ENCODE measurements at regions not wholly inside any gene's neighbourhood (a gene's known extent, or its start where the extent isn't known, plus 50 kb on each side); places are given as distances from the start of the nearest gene placed in this dataset.
A peak's percentile ranks its signal among the peaks of the same experiment; 100 is the strongest.
"Not testable (repeated sequence)": the region's sequence is repeated elsewhere in the genome, so short reads cannot be mapped to it uniquely, and the experiment has no call there.

- H2AK5ac ChIP-seq (ENCODE audit: low read length) = no peak overlapping the region
- H3K4ac ChIP-seq (ENCODE audit: low read depth, low read length) = no peak overlapping the region
- H3K27me3 ChIP-seq (ENCODE audit: insufficient read depth, low read length, poor library complexity) = no peaks in the 10 kb centered on the region
- peak; percentile 2 for DNase-seq
- no peaks in the 10 kb centered on the region for H3K79me1 ChIP-seq (ENCODE audit: low read length)
- H4K8ac ChIP-seq (ENCODE audit: low read depth, low read length) = no peak overlapping the region
- no peak overlapping the region for H3K4me3 ChIP-seq (ENCODE audit: low read length)
- no peak overlapping the region for H3K27ac ChIP-seq (ENCODE audit: low read depth, low read length)
- no peak overlapping the region for H3K18ac ChIP-seq (ENCODE audit: low read length)
- H2BK120ac ChIP-seq (ENCODE audit: low read depth, low read length) = no peak overlapping the region
- no peaks in the 10 kb centered on the region for H3K79me2 ChIP-seq (ENCODE audit: control insufficient read depth, insufficient read depth, low read length)
- H3K4me2 ChIP-seq (ENCODE audit: low read length) = no peak overlapping the region
- no peak overlapping the region for H2BK15ac ChIP-seq (replicated peaks; ENCODE audit: low read depth)
- no peak overlapping the region for H3K56ac ChIP-seq (ENCODE audit: low read length)
- H2BK5ac ChIP-seq (ENCODE audit: low read length) = no peak overlapping the region
- no peaks in the 10 kb centered on the region for H3K36me3 ChIP-seq (ENCODE audit: control insufficient read depth, insufficient read depth, low read length)
- H4K5ac ChIP-seq (ENCODE audit: low read length) = no peak overlapping the region
- H3K9ac ChIP-seq (ENCODE audit: low read length) = no peak overlapping the region
- WGBS (ENCODE audit: extremely low coverage, insufficient coverage, low lambda C conversion rate) = no CpG with 5 or more reads among the region's 1 CpG
- no peak overlapping the region for H3K23ac ChIP-seq (ENCODE audit: low read length)
- H3K4me1 ChIP-seq (ENCODE audit: control insufficient read depth, low read depth, low read length) = no peaks in the 10 kb centered on the region
Observed at GRCh38 chr1:78743626-78744025, 94.0 kb downstream of the IFI44 start.

- Histone ChIP-seq H3K4ac (ENCODE audit: low read depth, low read length) (no peak overlapping the region), H2BK120ac (ENCODE audit: low read depth, low read length) (no peak overlapping the region), H2AK5ac (ENCODE audit: low read length) (no peak overlapping the region), H2BK5ac (ENCODE audit: low read length) (no peak overlapping the region), H3K4me3 (ENCODE audit: low read length) (no peak overlapping the region), H3K18ac (ENCODE audit: low read length) (no peak overlapping the region), H3K79me2 (ENCODE audit: control insufficient read depth, insufficient read depth, low read length) (no peaks in the 10 kb centered on the region), H3K56ac (ENCODE audit: low read length) (no peak overlapping the region), H4K5ac (ENCODE audit: low read length) (no peak overlapping the region), H4K8ac (ENCODE audit: low read depth, low read length) (no peak overlapping the region), H3K4me1 (ENCODE audit: control insufficient read depth, low read depth, low read length) (no peaks in the 10 kb centered on the region), H3K4me2 (ENCODE audit: low read length) (no peak overlapping the region), H3K79me1 (ENCODE audit: low read length) (no peaks in the 10 kb centered on the region), H3K9ac (ENCODE audit: low read length) (no peak overlapping the region), H2BK15ac (replicated peaks; ENCODE audit: low read depth) (no peak overlapping the region), H3K23ac (ENCODE audit: low read length) (no peak overlapping the region), H3K27ac (ENCODE audit: low read depth, low read length) (no peak overlapping the region), H3K27me3 (ENCODE audit: insufficient read depth, low read length, poor library complexity) (no peaks in the 10 kb centered on the region), H3K36me3 (ENCODE audit: control insufficient read depth, insufficient read depth, low read length) (no peaks in the 10 kb centered on the region)
- DNase-seq = no peak
Observed at GRCh38 chr1:78745111-78745510, 95.5 kb downstream of the IFI44 start.

- not testable (repeated sequence) for H3K18ac ChIP-seq (ENCODE audit: low read length); H3K4me1 ChIP-seq (ENCODE audit: control insufficient read depth, low read depth, low read length); H3K79me2 ChIP-seq (ENCODE audit: control insufficient read depth, insufficient read depth, low read length); H3K79me1 ChIP-seq (ENCODE audit: low read length); H2BK15ac ChIP-seq (replicated peaks; ENCODE audit: low read depth); H3K27me3 ChIP-seq (ENCODE audit: insufficient read depth, low read length, poor library complexity); H3K27ac ChIP-seq (ENCODE audit: low read depth, low read length); H2BK5ac ChIP-seq (ENCODE audit: low read length); H2AK5ac ChIP-seq (ENCODE audit: low read length); H2BK120ac ChIP-seq (ENCODE audit: low read depth, low read length); H3K36me3 ChIP-seq (ENCODE audit: control insufficient read depth, insufficient read depth, low read length); H3K4ac ChIP-seq (ENCODE audit: low read depth, low read length); H4K8ac ChIP-seq (ENCODE audit: low read depth, low read length); H3K4me3 ChIP-seq (ENCODE audit: low read length); H4K5ac ChIP-seq (ENCODE audit: low read length); DNase-seq; H3K4me2 ChIP-seq (ENCODE audit: low read length); H3K56ac ChIP-seq (ENCODE audit: low read length); H3K23ac ChIP-seq (ENCODE audit: low read length); H3K9ac ChIP-seq (ENCODE audit: low read length)
- no CpG with 5 or more reads among the region's 2 CpGs for WGBS (ENCODE audit: extremely low coverage, insufficient coverage, low lambda C conversion rate)
Observed at GRCh38 chr1:78753679-78754078, 104.0 kb downstream of the IFI44 start.

- no peak overlapping the region for H3K18ac ChIP-seq (ENCODE audit: low read length)
- H2BK15ac ChIP-seq (replicated peaks; ENCODE audit: low read depth) = no peak overlapping the region
- H3K79me2 ChIP-seq (ENCODE audit: control insufficient read depth, insufficient read depth, low read length) = no peaks in the 10 kb centered on the region
- no peak overlapping the region for H3K23ac ChIP-seq (ENCODE audit: low read length)
- H4K5ac ChIP-seq (ENCODE audit: low read length) = no peak overlapping the region
- H3K9ac ChIP-seq (ENCODE audit: low read length) = no peak overlapping the region
- no peak overlapping the region for H3K4me2 ChIP-seq (ENCODE audit: low read length)
- no peak overlapping the region for H2BK5ac ChIP-seq (ENCODE audit: low read length)
- H3K27ac ChIP-seq (ENCODE audit: low read depth, low read length) = no peak overlapping the region
- no peak overlapping the region for H3K4me3 ChIP-seq (ENCODE audit: low read length)
- H4K8ac ChIP-seq (ENCODE audit: low read depth, low read length) = no peak overlapping the region
- H3K27me3 ChIP-seq (ENCODE audit: insufficient read depth, low read length, poor library complexity) = no peaks in the 10 kb centered on the region
- no peak overlapping the region for H3K4ac ChIP-seq (ENCODE audit: low read depth, low read length)
- H2BK120ac ChIP-seq (ENCODE audit: low read depth, low read length) = no peak overlapping the region
- no peak for DNase-seq
- H3K79me1 ChIP-seq (ENCODE audit: low read length) = no peaks in the 10 kb centered on the region
- H2AK5ac ChIP-seq (ENCODE audit: low read length) = no peak overlapping the region
- H3K36me3 ChIP-seq (ENCODE audit: control insufficient read depth, insufficient read depth, low read length) = no peaks in the 10 kb centered on the region
- H3K56ac ChIP-seq (ENCODE audit: low read length) = no peak overlapping the region
- H3K4me1 ChIP-seq (ENCODE audit: control insufficient read depth, low read depth, low read length) = no peaks in the 10 kb centered on the region
Observed at GRCh38 chr1:78755986-78756385, 106.4 kb downstream of the IFI44 start.

DNA sequence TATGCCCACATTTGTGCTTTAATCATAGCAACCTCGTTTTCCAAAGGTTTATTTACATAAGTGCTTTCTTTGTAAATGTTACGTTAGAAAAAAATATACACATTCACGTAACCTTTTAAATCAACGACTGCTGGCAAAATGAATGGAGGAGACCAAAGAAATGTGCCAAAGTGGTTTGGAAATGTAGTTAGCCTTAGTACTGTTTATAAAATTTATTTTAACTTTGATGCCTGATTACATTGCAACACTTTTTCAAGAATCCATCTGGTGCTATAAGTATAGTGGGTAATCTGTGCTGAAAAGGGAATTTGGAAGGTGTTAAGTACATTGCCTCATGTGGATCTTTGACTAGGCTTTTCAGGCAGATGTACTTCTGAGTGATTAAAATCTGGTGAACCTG is 108.9 kb downstream of the IFI44 start:
- no peaks in the 10 kb centered on the region for H3K36me3 ChIP-seq (ENCODE audit: control insufficient read depth, insufficient read depth, low read length)
- no peak overlapping the region for H3K56ac ChIP-seq (ENCODE audit: low read length)
- no CpG with 5 or more reads among the region's 4 CpGs for WGBS (ENCODE audit: extremely low coverage, insufficient coverage, low lambda C conversion rate)
- no peak overlapping the region for H2AK5ac ChIP-seq (ENCODE audit: low read length)
- no peaks in the 10 kb centered on the region for H3K27me3 ChIP-seq (ENCODE audit: insufficient read depth, low read length, poor library complexity)
- no peaks in the 10 kb centered on the region for H3K79me1 ChIP-seq (ENCODE audit: low read length)
- no peak overlapping the region for H4K5ac ChIP-seq (ENCODE audit: low read length)
- no peaks in the 10 kb centered on the region for H3K79me2 ChIP-seq (ENCODE audit: control insufficient read depth, insufficient read depth, low read length)
- no peak for DNase-seq
- no peak overlapping the region for H3K9ac ChIP-seq (ENCODE audit: low read length)
- no peak overlapping the region for H2BK120ac ChIP-seq (ENCODE audit: low read depth, low read length)
- H3K23ac ChIP-seq (ENCODE audit: low read length) = no peak overlapping the region
- H3K4me2 ChIP-seq (ENCODE audit: low read length) = no peak overlapping the region
- no peak overlapping the region for H3K18ac ChIP-seq (ENCODE audit: low read length)
- no peak overlapping the region for H2BK15ac ChIP-seq (replicated peaks; ENCODE audit: low read depth)
- no peaks in the 10 kb centered on the region for H3K4me1 ChIP-seq (ENCODE audit: control insufficient read depth, low read depth, low read length)
- H3K4ac ChIP-seq (ENCODE audit: low read depth, low read length) = no peak overlapping the region
- no peak overlapping the region for H3K4me3 ChIP-seq (ENCODE audit: low read length)
- no peak overlapping the region for H4K8ac ChIP-seq (ENCODE audit: low read depth, low read length)
- no peak overlapping the region for H2BK5ac ChIP-seq (ENCODE audit: low read length)
- no peak overlapping the region for H3K27ac ChIP-seq (ENCODE audit: low read depth, low read length)

DNA sequence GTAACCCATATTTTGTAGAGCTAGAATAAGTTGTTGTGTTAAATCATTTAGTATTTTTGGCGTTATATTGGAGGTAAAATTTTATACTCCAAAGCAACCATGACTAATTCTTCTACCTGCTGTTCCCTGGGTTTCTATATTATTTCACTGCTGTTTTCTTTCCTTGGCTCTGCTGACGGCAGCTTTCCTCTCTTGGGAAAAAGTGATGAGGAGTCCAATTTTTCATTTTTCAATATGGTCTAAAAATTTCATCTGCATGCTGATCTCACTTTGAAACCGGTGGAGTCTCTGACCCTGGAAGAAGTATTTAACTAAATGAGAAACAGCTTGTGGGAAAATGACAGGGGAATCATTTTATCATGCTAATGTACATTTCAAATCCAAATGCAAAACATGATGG is 110.2 kb downstream of the IFI44 start:
- Histone ChIP-seq H3K18ac (ENCODE audit: low read length) (no peak overlapping the region), H3K56ac (ENCODE audit: low read length) (no peak overlapping the region), H4K5ac (ENCODE audit: low read length) (no peak overlapping the region), H3K36me3 (ENCODE audit: control insufficient read depth, insufficient read depth, low read length) (no peaks in the 10 kb centered on the region), H2BK5ac (ENCODE audit: low read length) (no peak overlapping the region), H2AK5ac (ENCODE audit: low read length) (no peak overlapping the region), H3K4me3 (ENCODE audit: low read length) (no peak overlapping the region), H3K27me3 (ENCODE audit: insufficient read depth, low read length, poor library complexity) (no peaks in the 10 kb centered on the region), H3K27ac (ENCODE audit: low read depth, low read length) (no peak overlapping the region), H2BK15ac (replicated peaks; ENCODE audit: low read depth) (no peak overlapping the region), H3K23ac (ENCODE audit: low read length) (no peak overlapping the region), H3K4ac (ENCODE audit: low read depth, low read length) (no peak overlapping the region), H3K79me2 (ENCODE audit: control insufficient read depth, insufficient read depth, low read length) (no peaks in the 10 kb centered on the region), H2BK120ac (ENCODE audit: low read depth, low read length) (no peak overlapping the region), H3K4me1 (ENCODE audit: control insufficient read depth, low read depth, low read length) (no peaks in the 10 kb centered on the region), H3K79me1 (ENCODE audit: low read length) (no peaks in the 10 kb centered on the region), H3K9ac (ENCODE audit: low read length) (no peak overlapping the region), H3K4me2 (ENCODE audit: low read length) (no peak overlapping the region), H4K8ac (ENCODE audit: low read depth, low read length) (no peak overlapping the region)
- DNase-seq = no peak
- no CpG with 5 or more reads among the region's 3 CpGs for WGBS (ENCODE audit: extremely low coverage, insufficient coverage, low lambda C conversion rate)

Measured in mesendoderm (in vitro differentiated cells).